GM19452 (cell line): ENCODE measurements at regions not wholly inside any gene's neighbourhood (a gene's known extent, or its start where the extent isn't known, plus 50 kb on each side); places are given as distances from the start of the nearest gene placed in this dataset.
"Not testable (repeated sequence)": the region's sequence is repeated elsewhere in the genome, so short reads cannot be mapped to it uniquely, and the experiment has no call there.

Experiments
- ATAC-seq: cut with Tn5 transposase; IDR thresholded peaks from one replicate; pipeline ENCODE4 v1.9.1; 2021; ENCODE audit not compliant: unreplicated experiment

DNA sequence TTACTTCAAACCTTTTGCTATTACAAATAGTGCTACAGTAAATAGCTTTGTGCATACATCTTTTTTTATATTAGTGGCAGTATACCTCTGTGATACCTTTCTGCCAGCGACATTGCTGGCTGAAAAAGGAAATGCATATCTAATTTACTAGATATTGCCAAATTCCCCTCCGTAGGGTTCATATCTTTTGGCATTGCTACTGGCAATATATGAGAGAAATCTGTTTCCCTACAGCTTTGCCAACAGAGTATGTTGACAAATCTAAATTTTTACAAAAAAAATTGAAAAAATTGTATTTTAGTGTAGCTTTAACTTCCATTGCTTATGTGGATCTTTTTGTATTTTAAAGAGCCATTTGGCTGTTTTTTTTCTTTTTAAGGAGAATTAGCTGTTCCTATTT, 426.7 kb downstream of the TRIB2 start:
- no peak for ATAC-seq

DNA sequence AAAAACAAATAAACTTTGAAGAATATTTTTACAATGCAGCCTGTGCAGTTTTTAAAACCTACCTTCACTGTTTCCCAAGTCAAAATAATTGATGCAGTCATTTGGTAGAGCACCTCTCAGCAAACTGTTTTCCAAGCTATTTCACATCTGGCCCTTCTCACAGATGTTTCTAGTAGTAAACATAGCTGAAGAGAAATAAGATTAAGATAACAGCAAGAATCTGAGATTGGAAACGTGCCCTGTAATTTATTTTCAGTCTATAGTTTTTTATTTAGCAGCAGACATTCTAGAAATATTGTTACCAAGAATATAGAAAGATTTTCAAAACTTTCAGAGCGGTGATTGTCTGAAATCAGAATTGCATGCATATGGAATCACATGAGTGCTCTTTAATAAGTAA, 440.2 kb downstream of the TRIB2 start:
- ATAC-seq = no peak

GRCh38 chr2:13158466-13158865, 441.7 kb downstream of the TRIB2 start:
- no peak for ATAC-seq

- ATAC-seq = no peak
These were observed 464.0 kb downstream of the TRIB2 start for GRCh38 chr2:13180729-13181128.

GRCh38 chr2:13193075-13193474, 476.3 kb downstream of the TRIB2 start:
- no peak for ATAC-seq

GRCh38 chr2:13193900-13194299, 477.2 kb downstream of the TRIB2 start:
- ATAC-seq = peak; percentile 78

DNA sequence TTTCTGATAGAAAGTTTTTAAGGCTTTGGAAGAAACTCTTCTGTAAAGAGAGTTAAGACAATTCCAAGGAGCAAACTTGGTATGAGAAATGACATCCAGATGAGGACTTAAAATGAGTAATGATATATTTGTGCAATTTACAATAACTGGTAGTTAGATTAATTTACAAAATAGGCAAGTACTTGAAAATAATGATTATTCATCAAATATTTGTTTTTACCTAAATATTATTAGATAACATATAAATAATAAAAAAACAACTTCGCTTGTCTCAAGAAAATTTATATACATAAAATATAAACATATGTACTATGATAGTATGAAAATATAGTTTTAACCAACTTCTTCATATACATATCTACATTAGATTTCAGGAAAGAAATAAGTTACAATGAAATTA, 478.5 kb downstream of the TRIB2 start:
- ATAC-seq = no peak

- no peak for ATAC-seq
These were observed 480.5 kb downstream of the TRIB2 start for GRCh38 chr2:13197248-13197647.

DNA sequence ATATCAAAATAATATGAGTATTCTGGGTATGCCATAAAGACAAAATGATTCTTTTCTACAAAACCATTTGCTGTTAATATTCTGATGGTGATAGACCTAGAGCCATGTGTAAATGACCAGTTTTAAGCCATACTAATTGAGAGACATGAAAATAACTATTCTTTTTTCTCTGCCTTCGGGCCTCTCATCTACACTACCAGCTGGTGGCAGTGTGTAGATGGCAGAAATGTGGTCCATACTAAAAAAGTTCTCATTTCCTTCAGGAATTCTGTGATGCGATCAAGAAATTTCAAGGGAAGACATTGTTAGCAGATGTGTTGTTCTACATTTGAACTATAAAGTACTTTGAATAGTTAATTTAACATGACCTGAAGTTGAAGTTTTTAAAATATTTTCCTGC, 485.2 kb downstream of the TRIB2 start:
- no peak for ATAC-seq

DNA sequence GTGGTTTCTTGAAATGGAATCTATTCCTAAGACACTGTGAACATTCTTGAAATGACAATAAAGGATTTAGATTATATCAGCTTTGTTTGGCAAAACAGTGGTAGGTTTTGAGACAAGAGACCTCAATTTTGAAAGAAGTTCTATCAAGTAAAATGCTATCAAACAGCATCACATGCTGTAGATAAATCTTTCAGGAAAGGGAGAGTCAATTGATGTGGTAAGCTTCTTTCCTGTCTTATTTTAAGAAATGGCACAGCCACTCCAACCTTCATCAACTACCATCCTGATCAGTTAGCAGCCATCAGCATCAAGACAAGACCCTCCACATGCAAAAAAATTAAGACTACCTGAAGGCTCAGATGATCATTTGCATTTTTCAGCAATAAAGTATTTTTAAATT, 495.4 kb downstream of the TRIB2 start:
- no peak for ATAC-seq

DNA sequence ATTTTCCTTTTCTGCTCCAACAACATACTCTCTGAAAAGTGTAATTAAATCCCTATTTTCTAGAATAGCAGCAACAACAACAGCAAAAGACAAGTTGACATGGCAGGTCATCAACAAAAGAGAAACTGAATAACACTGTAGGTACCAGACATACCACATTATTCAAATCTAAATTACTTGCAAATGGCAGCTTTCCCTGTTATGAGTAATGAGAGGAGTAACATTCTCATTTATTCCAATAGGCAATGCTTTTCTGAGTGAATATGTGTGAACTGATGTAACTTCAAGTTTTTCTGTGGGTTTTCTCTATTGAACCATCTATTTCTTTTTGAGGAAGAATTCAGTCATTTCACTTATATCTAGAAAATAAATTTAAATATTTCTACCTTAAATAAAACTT, 501.5 kb downstream of the TRIB2 start:
- no peak for ATAC-seq

- no peak for ATAC-seq
These were observed 510.8 kb downstream of the TRIB2 start for GRCh38 chr2:13227578-13227977.

- ATAC-seq = no peak
These were observed 513.5 kb downstream of the TRIB2 start for GRCh38 chr2:13230221-13230620.

DNA sequence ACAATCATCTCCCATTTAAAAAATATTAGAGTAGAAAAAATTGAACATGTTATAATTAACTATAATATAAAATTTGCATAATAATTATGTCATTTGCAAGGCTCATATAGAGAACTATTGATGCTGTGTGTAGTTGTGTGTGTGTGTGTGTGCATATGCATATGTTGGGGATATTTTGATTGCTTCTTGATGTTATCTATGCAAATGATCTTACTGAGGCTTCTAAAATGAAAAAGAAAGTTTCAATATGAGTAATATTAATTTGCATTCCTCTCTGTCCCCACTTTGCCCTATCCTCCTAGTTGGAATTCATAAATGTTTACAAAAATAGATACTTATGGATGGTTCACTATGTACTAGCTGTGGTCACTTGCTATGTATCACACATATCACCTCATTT, 523.3 kb downstream of the TRIB2 start:
- no peak for ATAC-seq

DNA sequence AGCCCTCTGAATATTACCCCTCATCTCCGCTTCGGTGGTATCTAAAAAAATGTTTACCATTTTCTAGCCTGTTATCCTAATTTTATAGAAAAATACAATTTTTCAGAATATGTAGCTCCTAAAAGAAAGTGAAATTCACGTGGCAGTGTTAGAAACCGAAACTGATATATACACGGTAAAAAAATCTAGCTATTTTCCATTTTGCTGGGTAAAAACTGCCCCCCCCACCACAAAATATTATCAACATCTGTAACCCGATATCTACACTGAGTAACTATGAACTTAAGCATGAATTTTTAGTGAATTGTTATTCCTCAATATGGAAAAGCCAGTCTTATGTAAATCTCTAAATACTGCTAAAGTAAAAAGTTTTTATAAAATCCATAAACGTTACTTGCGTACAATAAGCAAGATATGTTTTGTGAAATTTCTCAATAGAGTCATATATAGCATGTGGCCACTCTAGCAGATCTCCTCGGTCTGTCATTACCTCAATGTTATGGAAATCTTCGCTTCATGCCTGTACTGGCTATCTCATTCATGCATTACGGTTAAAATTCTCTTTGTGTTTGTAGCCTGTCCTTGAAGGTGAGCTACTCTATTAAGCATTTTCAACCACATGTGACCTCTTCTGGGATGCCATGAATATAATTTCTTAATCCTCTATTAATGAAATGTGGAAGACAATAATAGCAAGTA, 524.2 kb downstream of the TRIB2 start:
- ATAC-seq = no peak

GRCh38 chr2:13252615-13253014, 535.9 kb downstream of the TRIB2 start:
- no peak for ATAC-seq

DNA sequence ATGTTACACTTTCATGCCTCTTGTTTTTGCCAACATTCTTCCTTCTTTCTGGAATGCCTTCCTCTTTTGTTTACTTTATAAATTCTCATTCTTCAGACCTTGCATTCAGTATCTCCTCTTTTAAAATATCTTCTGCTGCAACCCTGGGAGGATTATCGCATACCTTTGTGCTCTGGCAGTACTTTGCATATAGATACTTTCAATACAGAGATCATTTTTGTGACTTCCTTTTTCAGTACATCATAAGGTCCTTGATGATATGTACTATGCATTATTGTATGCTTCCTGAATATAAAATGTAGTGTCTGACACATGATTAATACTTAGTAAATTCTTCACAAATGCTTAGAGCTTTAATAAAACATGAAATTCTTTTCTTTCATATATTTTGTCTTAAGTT, 538.7 kb downstream of the TRIB2 start:
- ATAC-seq = no peak

- no peak for ATAC-seq
These were observed 543.7 kb downstream of the TRIB2 start for GRCh38 chr2:13260402-13260801.

- ATAC-seq = no peak
These were observed 549.4 kb downstream of the TRIB2 start for GRCh38 chr2:13266166-13266565.

GRCh38 chr2:13284688-13285087, 568.0 kb downstream of the TRIB2 start:
- ATAC-seq = no peak

GRCh38 chr2:13289310-13289709, 572.6 kb downstream of the TRIB2 start:
- ATAC-seq = no peak

GRCh38 chr2:13308478-13308805, 591.7 kb downstream of the TRIB2 start:
- ATAC-seq = not testable (repeated sequence)

DNA sequence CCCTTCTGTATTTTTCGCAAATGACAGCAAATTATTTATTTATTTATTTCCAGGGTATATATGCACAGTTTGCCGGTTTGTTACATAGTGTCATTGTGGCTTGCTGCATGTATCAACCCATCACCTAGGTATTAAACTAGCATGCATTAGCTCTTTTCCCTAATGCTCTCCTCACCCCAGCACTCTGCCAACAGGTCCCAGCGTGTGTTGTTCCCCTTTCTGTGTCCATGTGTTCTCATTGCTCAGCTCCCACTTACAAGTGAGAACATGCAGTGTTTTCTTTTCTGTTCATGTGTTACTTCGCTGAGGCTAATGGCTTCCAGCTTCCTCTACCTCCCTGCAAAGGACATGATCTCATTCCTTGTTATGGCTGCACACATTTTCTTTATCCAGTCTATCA, 592.3 kb downstream of the TRIB2 start:
- ATAC-seq = no peak

DNA sequence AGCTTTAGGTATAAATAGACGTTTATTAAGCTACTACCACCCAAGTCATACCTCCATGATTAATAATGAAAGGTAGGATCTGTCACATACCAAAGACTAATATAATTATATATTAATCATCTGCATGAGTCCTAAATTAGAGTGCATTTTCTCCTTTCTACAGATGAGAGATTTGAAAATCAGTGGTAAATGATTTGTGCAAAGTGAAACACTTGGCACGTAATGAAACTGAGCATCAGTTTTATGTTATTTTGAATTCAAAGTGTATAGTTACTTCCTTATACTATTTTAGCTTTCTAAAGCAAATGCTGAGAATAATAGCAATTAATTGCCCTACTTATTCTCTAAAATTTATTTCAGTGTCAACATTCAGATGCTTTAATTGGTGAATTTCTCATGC, 615.3 kb downstream of the TRIB2 start:
- no peak for ATAC-seq
